T-cell (primary cell): ENCODE measurements at regions not wholly inside any gene's neighbourhood (a gene's known extent, or its start where the extent isn't known, plus 50 kb on each side); places are given as distances from the start of the nearest gene placed in this dataset.

Experiments
- ATAC-seq, 4 experiments: fragments of 200-7000 bp in 3 of 4; fragments of 150-1000 bp in 1 of 4; cut with Tn5 transposase; replicated peaks in 1 of 4; 1 replicate in 3 of 4; 2 replicates in 1 of 4; pipeline ENCODE4 v1.10.0; 2021; ENCODE audit warnings: moderate library complexity in 3 of 4, mild to moderate bottlenecking in 2 of 4, moderate number of reproducible peaks in 1 of 4
- CTCF ChIA-PET, 2 donors: fragments of 300-600 bp; sonication (Branson Sonifier 250); formaldehyde crosslinking; loops; one replicate each; lab custom pipeline; 2022; ENCODE audit warnings: antibody characterized with exemption in 2 of 2; lab: Charles Lee
- POLR2A ChIA-PET, 2 donors: fragments of 300-600 bp; sonication (Branson Sonifier 250); formaldehyde crosslinking; loops; one replicate each; lab custom pipeline; 2022; ENCODE audit warnings: antibody characterized with exemption in 2 of 2; lab: Charles Lee
- DNase-seq, 35 experiments: peaks; one replicate each; pipeline versions ENCODE4 v3.0.0 to v3.0.0-alpha.2; 2013 to 2023
- H3K27ac ChIP-seq: one replicate; pipeline ENCODE4 v1.5.1; 2013; ENCODE audit warnings: low read length
- H3K27me3 ChIP-seq, 2 experiments: replicated peaks in 1 of 2; 1 replicate in 1 of 2; 2 replicates in 1 of 2; pipeline versions ENCODE4 v1.6.1 to v1.7.0; 2013; ENCODE audit warnings: low read length in 1 of 2, mixed read lengths in 1 of 2; ENCODE audit not compliant: control insufficient read depth in 2 of 2, insufficient read depth in 2 of 2; ENCODE audit errors: extremely low read depth in 1 of 2
- H3K36me3 ChIP-seq, 2 donors: 1 replicate in 1 of 2; 2 replicates in 1 of 2; pipeline versions ENCODE4 v1.6.1 to v1.7.0; 2013; ENCODE audit warnings: low read length in 1 of 2; ENCODE audit not compliant: control insufficient read depth in 2 of 2, insufficient read depth in 1 of 2; ENCODE audit errors: extremely low read depth in 1 of 2
- H3K4me1 ChIP-seq, 2 experiments: 1 replicate in 1 of 2; 2 replicates in 1 of 2; pipeline versions ENCODE4 v1.6.1 to v1.7.0; 2013; ENCODE audit warnings: low read length in 2 of 2, mixed read lengths in 1 of 2; ENCODE audit not compliant: insufficient read depth in 2 of 2, control insufficient read depth in 1 of 2; ENCODE audit errors: extremely low read depth in 1 of 2
- H3K4me3 ChIP-seq, 2 donors: 1 replicate in 1 of 2; 2 replicates in 1 of 2; pipeline versions ENCODE4 v1.5.1 to v1.7.0; 2013; ENCODE audit warnings: mild to moderate bottlenecking in 2 of 2, low read length in 1 of 2, moderate library complexity in 1 of 2; ENCODE audit not compliant: control insufficient read depth in 1 of 2; ENCODE audit errors: extremely low read depth in 1 of 2
- H3K9me3 ChIP-seq: 2 replicates; pipeline ENCODE4 v1.7.0; 2013
- H3K27ac Mint-ChIP-seq, 2 donors: one replicate each; pipeline ENCODE4 v1.8.0; 2020 to 2021; ENCODE audit warnings: mild to moderate bottlenecking in 2 of 2, mixed read lengths in 2 of 2
- H3K27me3 Mint-ChIP-seq, 2 donors: one replicate each; pipeline ENCODE4 v1.8.0; 2021 to 2022; ENCODE audit warnings: mixed read lengths in 2 of 2
- H3K36me3 Mint-ChIP-seq: one replicate; pipeline ENCODE4 v1.8.0; 2021; ENCODE audit warnings: mixed read lengths
- H3K4me1 Mint-ChIP-seq, 3 donors: one replicate each; pipeline ENCODE4 v1.8.0; 2020 to 2022; ENCODE audit warnings: mixed read lengths in 3 of 3, mild to moderate bottlenecking in 1 of 3
- H3K4me3 Mint-ChIP-seq, 3 donors: one replicate each; pipeline ENCODE4 v1.8.0; 2020 to 2022; ENCODE audit warnings: mild to moderate bottlenecking in 3 of 3, mixed read lengths in 3 of 3, moderate library complexity in 3 of 3
- H3K9me3 Mint-ChIP-seq, 3 donors: one replicate each; pipeline ENCODE4 v1.8.0; 2020 to 2022; ENCODE audit warnings: mixed read lengths in 3 of 3
- WGBS: methylation state at CpG from one replicate; pipeline ENCODE4 v1.1.5; 2013; ENCODE audit warnings: missing lambda C conversion rate; ENCODE audit not compliant: insufficient coverage; 5-methylcytosine and 5-hydroxymethylcytosine counted together

DNA sequence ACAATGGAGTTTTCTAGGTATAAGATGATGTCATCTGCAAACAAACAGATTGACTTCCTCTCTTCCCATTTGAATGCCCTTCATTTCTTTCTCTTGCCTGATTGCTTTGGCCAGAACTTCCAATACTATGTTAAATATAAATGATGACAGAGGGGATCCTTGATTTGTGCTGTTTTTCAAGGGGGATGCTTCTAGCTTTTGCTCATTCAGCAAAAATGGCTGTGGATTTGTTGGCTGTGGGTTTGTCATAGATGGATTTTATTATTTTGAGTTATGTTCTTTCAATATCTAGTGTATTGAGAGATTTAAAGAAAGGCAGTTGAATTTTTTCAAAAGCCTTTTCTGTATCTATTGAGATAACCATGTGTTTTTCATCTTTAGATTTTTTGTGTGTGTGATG, 662.4 kb upstream of the EYS start:
- ATAC-seq, result no peak
- no peaks in the 10 kb centered on the region for H3K27me3 Mint-ChIP-seq

GRCh38 chr6:66362888-66363287, 655.9 kb upstream of the EYS start:
- no peak for ATAC-seq
- CTCF ChIA-PET, result no interaction called here

More for the DNA sequence above, 662.4 kb upstream of the EYS start:
- peaks cover 5 to 32% (median 14%) of the 10 kb centered on the region in 3 donors for H3K9me3 Mint-ChIP-seq
- Histone ChIP-seq H3K36me3 (no peaks in the 10 kb centered on the region), H3K27ac (no peak overlapping the region), H3K9me3 (no peaks in the 10 kb centered on the region), H3K4me3 (no peak overlapping the region), H3K4me1 (no peaks in the 10 kb centered on the region), H3K27me3 (no peaks in the 10 kb centered on the region)
- ChIA-PET POLR2A (no interaction called here), CTCF (interaction anchor here in 1 of 2 donors (0.7 kb wide), 1 partner anchor 41 kb away, joined by 3 read pairs; no protein-coding TSS in a partner anchor)
- H3K4me1 Mint-ChIP-seq, result no peaks in the 10 kb centered on the region
- DNase-seq, result no peak
- no peak overlapping the region for H3K27ac Mint-ChIP-seq
- H3K4me3 Mint-ChIP-seq, result no peak overlapping the region
- no peaks in the 10 kb centered on the region for H3K36me3 Mint-ChIP-seq

GRCh38 chr6:66361886-66362285, 654.9 kb upstream of the EYS start:
- Mint-ChIP-seq H3K27ac (no peak overlapping the region), H3K27me3 (no peaks in the 10 kb centered on the region), H3K4me1 (no peaks in the 10 kb centered on the region), H3K4me3 (no peak overlapping the region), H3K36me3 (no peaks in the 10 kb centered on the region), H3K9me3 (peaks cover 3 to 9% (median 3%) of the 10 kb centered on the region in 3 donors)
- Histone ChIP-seq H3K36me3 (no peaks in the 10 kb centered on the region), H3K27ac (no peak overlapping the region), H3K27me3 (no peaks in the 10 kb centered on the region), H3K4me3 (no peak overlapping the region), H3K4me1 (no peaks in the 10 kb centered on the region), H3K9me3 (no peaks in the 10 kb centered on the region)
- DNase-seq (no peak), ATAC-seq (no peak)
- ChIA-PET POLR2A (no interaction called here), CTCF (no interaction called here)
- 85% methylated on average over 8 of the region's 8 CpGs for WGBS

More at GRCh38 chr6:66362888-66363287, 655.9 kb upstream of the EYS start:
- peaks cover 3 to 9% (median 3%) of the 10 kb centered on the region in 3 donors for H3K9me3 Mint-ChIP-seq
- DNase-seq, result no peak
- no peaks in the 10 kb centered on the region for H3K4me1 Mint-ChIP-seq
- H3K27me3 ChIP-seq, result no peaks in the 10 kb centered on the region
- no peak overlapping the region for H3K27ac Mint-ChIP-seq
- no peaks in the 10 kb centered on the region for H3K36me3 Mint-ChIP-seq
- 70% methylated on average over 5 of the region's 6 CpGs for WGBS
- no peaks in the 10 kb centered on the region for H3K36me3 ChIP-seq
- H3K9me3 ChIP-seq, result no peaks in the 10 kb centered on the region
- no peak overlapping the region for H3K4me3 Mint-ChIP-seq
- H3K4me1 ChIP-seq, result no peaks in the 10 kb centered on the region
- H3K27ac ChIP-seq, result no peak overlapping the region
- H3K27me3 Mint-ChIP-seq, result no peaks in the 10 kb centered on the region
- H3K4me3 ChIP-seq, result no peak overlapping the region
- POLR2A ChIA-PET, result no interaction called here

DNA sequence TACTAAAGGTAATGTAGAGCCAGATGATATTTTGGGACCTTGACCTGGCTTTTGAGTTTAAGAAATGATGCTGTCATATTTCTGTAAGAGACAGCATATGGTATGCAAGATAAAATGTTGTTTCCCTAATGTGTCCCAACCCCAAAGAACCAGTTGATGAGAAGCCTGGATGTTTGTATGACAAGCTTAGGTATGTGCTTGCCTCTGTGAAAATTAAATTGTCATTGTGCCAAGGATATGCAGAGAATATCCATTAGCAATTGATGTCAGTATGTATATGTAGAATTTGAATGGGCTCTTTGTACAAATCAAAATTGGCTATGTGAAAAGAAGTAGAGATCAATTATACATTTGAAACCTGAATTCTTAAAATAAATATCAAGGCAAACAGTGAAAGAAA, 650.8 kb upstream of the EYS start:
- Histone ChIP-seq H3K27ac (no peak overlapping the region), H3K27me3 (no peaks in the 10 kb centered on the region), H3K36me3 (no peaks in the 10 kb centered on the region), H3K4me3 (no peak overlapping the region), H3K9me3 (no peaks in the 10 kb centered on the region), H3K4me1 (no peaks in the 10 kb centered on the region)
- Mint-ChIP-seq H3K4me1 (no peaks in the 10 kb centered on the region), H3K27me3 (no peaks in the 10 kb centered on the region), H3K9me3 (peaks cover 0 to 10% (median 7%) of the 10 kb centered on the region in 3 donors), H3K27ac (no peak overlapping the region), H3K36me3 (no peaks in the 10 kb centered on the region), H3K4me3 (no peak overlapping the region)
- ChIA-PET CTCF (no interaction called here), POLR2A (no interaction called here)
- DNase-seq (no peak), ATAC-seq (no peak)

DNA sequence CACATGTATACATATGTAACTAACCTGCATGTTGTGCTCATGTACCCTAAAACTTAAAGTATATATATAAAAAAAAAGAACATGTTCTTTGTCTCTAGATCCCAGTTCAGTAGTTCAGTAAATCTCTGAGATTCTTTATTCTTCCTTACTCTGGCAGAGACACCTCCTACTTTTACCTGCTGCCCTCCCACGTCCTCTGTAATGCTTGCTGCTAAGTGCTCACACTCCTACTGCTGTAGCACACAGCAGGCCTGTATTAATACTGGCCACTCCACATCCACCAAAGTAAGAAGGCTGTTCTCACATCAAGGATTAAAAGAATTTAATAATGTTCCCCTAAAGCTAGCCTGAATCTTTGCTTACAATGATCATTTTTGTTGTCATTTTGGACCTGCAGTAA, 648.4 kb upstream of the EYS start:
- Mint-ChIP-seq H3K36me3 (no peaks in the 10 kb centered on the region), H3K4me1 (no peaks in the 10 kb centered on the region)
- no peaks in the 10 kb centered on the region for H3K4me1 ChIP-seq

DNA sequence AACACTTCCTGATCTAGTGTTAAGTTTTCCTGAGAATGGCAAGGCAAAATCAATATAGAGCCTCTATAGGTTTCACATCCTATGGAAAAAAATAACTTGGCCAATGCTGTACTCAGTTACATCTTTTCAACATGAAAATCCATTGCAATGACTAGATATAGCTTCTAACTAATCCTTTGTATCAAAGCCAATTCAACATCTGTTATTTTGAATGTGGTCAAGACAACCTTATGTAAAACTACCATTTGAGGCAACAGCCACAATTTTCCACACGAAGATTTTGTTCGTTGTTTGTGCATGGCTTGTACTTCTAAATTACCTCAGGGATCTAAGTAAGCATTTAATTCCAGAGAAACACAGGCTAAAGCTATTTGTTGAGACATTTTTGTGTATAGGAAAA, 637.8 kb upstream of the EYS start:
- H3K4me1 ChIP-seq, result no peaks in the 10 kb centered on the region
- no CpG with 5 or more reads among the region's 2 CpGs for WGBS
- ChIA-PET POLR2A (no interaction called here), CTCF (no interaction called here)
- H3K9me3 Mint-ChIP-seq, result peaks cover 13 to 16% (median 15%) of the 10 kb centered on the region in 3 donors
- no peaks in the 10 kb centered on the region for H3K9me3 ChIP-seq
- H3K27me3 Mint-ChIP-seq, result no peaks in the 10 kb centered on the region
- H3K36me3 Mint-ChIP-seq, result no peaks in the 10 kb centered on the region
- H3K4me3 Mint-ChIP-seq, result no peak overlapping the region
- no peaks in the 10 kb centered on the region for H3K36me3 ChIP-seq
- no peak overlapping the region for H3K27ac ChIP-seq
- ATAC-seq (no peak), DNase-seq (no peak)
- H3K4me3 ChIP-seq, result no peak overlapping the region
- H3K27me3 ChIP-seq, result no peaks in the 10 kb centered on the region
- no peak overlapping the region for H3K27ac Mint-ChIP-seq
- H3K4me1 Mint-ChIP-seq, result no peaks in the 10 kb centered on the region

More for the DNA sequence above, 648.4 kb upstream of the EYS start:
- H3K9me3 ChIP-seq, result no peaks in the 10 kb centered on the region
- H3K36me3 ChIP-seq, result no peaks in the 10 kb centered on the region
- no peak overlapping the region for H3K4me3 ChIP-seq
- Mint-ChIP-seq H3K27me3 (no peaks in the 10 kb centered on the region), H3K4me3 (no peak overlapping the region), H3K9me3 (peaks cover 2 to 9% (median 3%) of the 10 kb centered on the region in 3 donors), H3K27ac (no peak overlapping the region)
- no peak for DNase-seq
- ChIA-PET CTCF (no interaction called here), POLR2A (no interaction called here)
- no peak overlapping the region for H3K27ac ChIP-seq
- ATAC-seq, result no peak
- WGBS, result 29% methylated on average over 1 of the region's 1 CpG
- H3K27me3 ChIP-seq, result no peaks in the 10 kb centered on the region

- Histone ChIP-seq H3K36me3 (no peaks in the 10 kb centered on the region), H3K27me3 (no peaks in the 10 kb centered on the region), H3K4me1 (no peaks in the 10 kb centered on the region), H3K27ac (no peak overlapping the region), H3K4me3 (no peak overlapping the region), H3K9me3 (peaks cover 4% of the 10 kb centered on the region)
- no peak for DNase-seq
- no peak for ATAC-seq
- CTCF ChIA-PET, result no interaction called here
- peaks cover 15 to 22% (median 19%) of the 10 kb centered on the region in 3 donors for H3K9me3 Mint-ChIP-seq
- no peak overlapping the region for H3K27ac Mint-ChIP-seq
- H3K27me3 Mint-ChIP-seq, result no peaks in the 10 kb centered on the region
- no peaks in the 10 kb centered on the region for H3K36me3 Mint-ChIP-seq
- no peak overlapping the region for H3K4me3 Mint-ChIP-seq
- no CpG with 5 or more reads among the region's 1 CpG for WGBS
- H3K4me1 Mint-ChIP-seq, result no peaks in the 10 kb centered on the region
- POLR2A ChIA-PET, result no interaction called here
These were observed 633.7 kb upstream of the EYS start for GRCh38 chr6:66340736-66341135.
